ENCODE measurements at regions not wholly inside any gene's neighbourhood (a gene's known extent, or its start where the extent isn't known, plus 50 kb on each side); places are given as distances from the start of the nearest gene placed in this dataset.

DNA sequence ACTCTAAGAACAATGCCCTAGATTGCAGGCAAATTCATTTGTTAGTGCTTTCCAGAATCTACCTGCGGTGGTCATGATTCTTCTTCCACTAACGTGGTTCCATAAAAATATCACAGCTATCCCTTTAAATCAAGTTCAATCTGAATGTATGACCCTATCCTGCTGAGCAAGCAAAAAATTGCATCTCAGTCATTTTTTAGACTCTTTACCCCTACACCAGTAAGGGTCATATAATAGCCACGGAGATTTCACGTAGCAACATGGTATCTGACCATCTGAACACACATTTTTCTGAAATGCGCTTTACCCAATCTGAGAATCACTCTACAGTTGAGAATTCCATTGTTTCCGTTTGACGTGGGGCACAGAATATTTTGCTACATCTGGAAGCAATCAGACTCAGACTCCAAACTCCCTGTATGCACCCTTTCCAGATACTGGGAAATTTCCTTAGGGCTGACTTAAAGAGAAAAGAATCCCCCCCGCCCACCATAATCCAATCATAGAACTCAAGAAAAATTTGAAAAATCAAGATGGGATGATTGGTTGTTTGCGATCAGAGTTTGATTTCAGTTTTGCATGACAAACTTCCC, 699.2 kb upstream of the ZP4 start:
- no peak for TF ChIP-seq BACH2 (CRISPR knock-in tag; IDR thresholded peaks at IDR 0.05; ENCODE audit: borderline replicate concordance)
- peak; percentile 85 for TF ChIP-seq ISL1 (CRISPR knock-in tag; IDR thresholded peaks at IDR 0.05)
- TF ChIP-seq PPARA (CRISPR knock-in tag; IDR thresholded peaks at IDR 0.05; ENCODE audit: borderline replicate concordance), result no peak
- no peak for TF ChIP-seq ZNF8 (CRISPR knock-in tag; IDR thresholded peaks at IDR 0.05)
- TF ChIP-seq CSDC2 (CRISPR knock-in tag; IDR thresholded peaks at IDR 0.05), result no peak; the same call in 1 of the 2 replicates
- TF ChIP-seq ZNF565 (CRISPR knock-in tag; conservative IDR thresholded peaks at IDR 0.05; ENCODE audit: low read depth), result no peak
- TF ChIP-seq ZC3H10 (CRISPR knock-in tag; IDR thresholded peaks at IDR 0.05), result 0 out of 2 replicates have a peak, but pooled peaks have one; percentile 40
- 0 out of 2 replicates have a peak, but pooled peaks have one; percentile 8 for TF ChIP-seq TOX (CRISPR knock-in tag; IDR thresholded peaks at IDR 0.05; ENCODE audit: borderline replicate concordance)
- TF ChIP-seq, protein P1, sequence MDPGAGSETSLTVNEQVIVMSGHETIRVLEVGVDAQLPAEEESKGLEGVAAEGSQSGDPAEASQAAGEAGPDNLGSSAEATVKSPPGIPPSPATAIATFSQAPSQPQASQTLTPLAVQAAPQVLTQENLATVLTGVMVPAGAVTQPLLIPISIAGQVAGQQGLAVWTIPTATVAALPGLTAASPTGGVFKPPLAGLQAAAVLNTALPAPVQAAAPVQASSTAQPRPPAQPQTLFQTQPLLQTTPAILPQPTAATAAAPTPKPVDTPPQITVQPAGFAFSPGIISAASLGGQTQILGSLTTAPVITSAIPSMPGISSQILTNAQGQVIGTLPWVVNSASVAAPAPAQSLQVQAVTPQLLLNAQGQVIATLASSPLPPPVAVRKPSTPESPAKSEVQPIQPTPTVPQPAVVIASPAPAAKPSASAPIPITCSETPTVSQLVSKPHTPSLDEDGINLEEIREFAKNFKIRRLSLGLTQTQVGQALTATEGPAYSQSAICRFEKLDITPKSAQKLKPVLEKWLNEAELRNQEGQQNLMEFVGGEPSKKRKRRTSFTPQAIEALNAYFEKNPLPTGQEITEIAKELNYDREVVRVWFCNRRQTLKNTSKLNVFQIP (CRISPR knock-in tag; IDR thresholded peaks at IDR 0.05; ENCODE audit: borderline replicate concordance, low read depth), result no peak
- no peak for TF ChIP-seq TCF4 (CRISPR knock-in tag; IDR thresholded peaks at IDR 0.05; ENCODE audit: borderline replicate concordance)

DNA sequence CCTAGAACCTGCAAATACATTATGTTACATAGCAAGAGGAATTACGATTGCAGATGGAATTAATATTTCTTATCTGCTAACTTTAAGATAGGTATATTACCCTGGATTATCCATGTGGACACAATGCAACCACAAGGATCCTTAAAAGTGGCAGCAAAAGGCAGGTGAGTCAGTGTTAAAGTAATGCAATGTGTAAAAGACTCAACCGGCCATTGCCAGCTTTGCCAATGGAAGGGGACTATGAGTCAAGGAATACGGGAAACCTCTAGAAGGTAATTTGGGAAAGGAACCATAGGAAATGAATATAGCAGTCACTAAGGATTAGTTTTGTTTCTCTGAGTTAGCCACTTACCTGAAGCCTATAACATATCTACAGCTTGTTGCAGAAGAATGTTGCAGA, 692.1 kb upstream of the ZP4 start:
- no peak for TF ChIP-seq OSR1 (CRISPR knock-in tag; IDR thresholded peaks at IDR 0.05)
- TF ChIP-seq ZFP3 (CRISPR knock-in tag; IDR thresholded peaks at IDR 0.05), result no peak
- no peak for TF ChIP-seq PPARA (CRISPR knock-in tag; IDR thresholded peaks at IDR 0.05; ENCODE audit: borderline replicate concordance)
- no peak for TF ChIP-seq ZNF8 (CRISPR knock-in tag; IDR thresholded peaks at IDR 0.05)
- no peak for TF ChIP-seq ZNF70 (CRISPR knock-in tag; IDR thresholded peaks at IDR 0.05)
- TF ChIP-seq, protein P2, sequence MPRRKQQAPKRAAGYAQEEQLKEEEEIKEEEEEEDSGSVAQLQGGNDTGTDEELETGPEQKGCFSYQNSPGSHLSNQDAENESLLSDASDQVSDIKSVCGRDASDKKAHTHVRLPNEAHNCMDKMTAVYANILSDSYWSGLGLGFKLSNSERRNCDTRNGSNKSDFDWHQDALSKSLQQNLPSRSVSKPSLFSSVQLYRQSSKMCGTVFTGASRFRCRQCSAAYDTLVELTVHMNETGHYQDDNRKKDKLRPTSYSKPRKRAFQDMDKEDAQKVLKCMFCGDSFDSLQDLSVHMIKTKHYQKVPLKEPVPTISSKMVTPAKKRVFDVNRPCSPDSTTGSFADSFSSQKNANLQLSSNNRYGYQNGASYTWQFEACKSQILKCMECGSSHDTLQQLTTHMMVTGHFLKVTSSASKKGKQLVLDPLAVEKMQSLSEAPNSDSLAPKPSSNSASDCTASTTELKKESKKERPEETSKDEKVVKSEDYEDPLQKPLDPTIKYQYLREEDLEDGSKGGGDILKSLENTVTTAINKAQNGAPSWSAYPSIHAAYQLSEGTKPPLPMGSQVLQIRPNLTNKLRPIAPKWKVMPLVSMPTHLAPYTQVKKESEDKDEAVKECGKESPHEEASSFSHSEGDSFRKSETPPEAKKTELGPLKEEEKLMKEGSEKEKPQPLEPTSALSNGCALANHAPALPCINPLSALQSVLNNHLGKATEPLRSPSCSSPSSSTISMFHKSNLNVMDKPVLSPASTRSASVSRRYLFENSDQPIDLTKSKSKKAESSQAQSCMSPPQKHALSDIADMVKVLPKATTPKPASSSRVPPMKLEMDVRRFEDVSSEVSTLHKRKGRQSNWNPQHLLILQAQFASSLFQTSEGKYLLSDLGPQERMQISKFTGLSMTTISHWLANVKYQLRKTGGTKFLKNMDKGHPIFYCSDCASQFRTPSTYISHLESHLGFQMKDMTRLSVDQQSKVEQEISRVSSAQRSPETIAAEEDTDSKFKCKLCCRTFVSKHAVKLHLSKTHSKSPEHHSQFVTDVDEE (CRISPR knock-in tag; IDR thresholded peaks at IDR 0.05), result no peak
- TF ChIP-seq CSDC2 (CRISPR knock-in tag; IDR thresholded peaks at IDR 0.05), result no peak
- no peak for TF ChIP-seq TOX (CRISPR knock-in tag; IDR thresholded peaks at IDR 0.05; ENCODE audit: borderline replicate concordance)
- TF ChIP-seq, protein P3, sequence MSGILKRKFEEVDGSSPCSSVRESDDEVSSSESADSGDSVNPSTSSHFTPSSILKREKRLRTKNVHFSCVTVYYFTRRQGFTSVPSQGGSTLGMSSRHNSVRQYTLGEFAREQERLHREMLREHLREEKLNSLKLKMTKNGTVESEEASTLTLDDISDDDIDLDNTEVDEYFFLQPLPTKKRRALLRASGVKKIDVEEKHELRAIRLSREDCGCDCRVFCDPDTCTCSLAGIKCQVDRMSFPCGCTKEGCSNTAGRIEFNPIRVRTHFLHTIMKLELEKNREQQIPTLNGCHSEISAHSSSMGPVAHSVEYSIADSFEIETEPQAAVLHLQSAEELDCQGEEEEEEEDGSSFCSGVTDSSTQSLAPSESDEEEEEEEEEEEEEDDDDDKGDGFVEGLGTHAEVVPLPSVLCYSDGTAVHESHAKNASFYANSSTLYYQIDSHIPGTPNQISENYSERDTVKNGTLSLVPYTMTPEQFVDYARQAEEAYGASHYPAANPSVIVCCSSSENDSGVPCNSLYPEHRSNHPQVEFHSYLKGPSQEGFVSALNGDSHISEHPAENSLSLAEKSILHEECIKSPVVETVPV (CRISPR knock-in tag; IDR thresholded peaks at IDR 0.05), result no peak
- TF ChIP-seq ZC3H10 (CRISPR knock-in tag; IDR thresholded peaks at IDR 0.05), result no peak
- TF ChIP-seq ESRRG (CRISPR knock-in tag; IDR thresholded peaks at IDR 0.05), result no peak
- no peak for TF ChIP-seq CREB5 (CRISPR knock-in tag; IDR thresholded peaks at IDR 0.05; ENCODE audit: low read depth)
- TF ChIP-seq TCF4 (CRISPR knock-in tag; IDR thresholded peaks at IDR 0.05; ENCODE audit: borderline replicate concordance), result no peak
- no peak for TF ChIP-seq ZNF565 (CRISPR knock-in tag; conservative IDR thresholded peaks at IDR 0.05; ENCODE audit: low read depth)
- no peak for TF ChIP-seq ZFP30 (CRISPR knock-in tag; IDR thresholded peaks at IDR 0.05)
- no peak for TF ChIP-seq GLIS3 (CRISPR knock-in tag; IDR thresholded peaks at IDR 0.05)
- TF ChIP-seq BACH2 (CRISPR knock-in tag; IDR thresholded peaks at IDR 0.05; ENCODE audit: borderline replicate concordance), result no peak
- TF ChIP-seq SNAI2 (CRISPR knock-in tag; IDR thresholded peaks at IDR 0.05), result no peak
- TF ChIP-seq, protein P1 (CRISPR knock-in tag; IDR thresholded peaks at IDR 0.05; ENCODE audit: borderline replicate concordance, low read depth), result no peak
- ATAC-seq, result no peak

More for the DNA sequence above, 699.2 kb upstream of the ZP4 start:
- peak; percentile 97 for ATAC-seq

DNA sequence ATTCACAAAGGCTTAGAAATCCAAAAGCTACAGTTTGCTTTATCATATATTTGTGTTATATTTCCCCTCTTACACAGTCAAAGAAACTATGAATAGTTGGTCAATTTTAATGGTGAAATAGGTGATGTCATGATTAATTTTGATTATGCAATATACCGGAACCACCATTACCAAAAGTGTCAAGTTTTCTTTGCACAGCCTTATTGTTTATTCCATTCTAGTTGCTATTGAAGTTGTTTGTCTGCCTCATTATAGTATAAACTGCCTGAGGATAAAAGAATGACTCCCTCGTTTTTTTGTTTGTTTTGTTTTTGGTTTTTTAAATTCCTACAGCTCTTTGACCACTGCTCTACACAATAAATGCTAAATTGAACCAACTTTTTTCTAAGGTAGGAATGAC, 690.6 kb upstream of the ZP4 start:
- no peak for ATAC-seq
- TF ChIP-seq ZNF565 (CRISPR knock-in tag; conservative IDR thresholded peaks at IDR 0.05; ENCODE audit: low read depth), result no peak
- no peak for TF ChIP-seq GLIS3 (CRISPR knock-in tag; IDR thresholded peaks at IDR 0.05)
- TF ChIP-seq TCF4 (CRISPR knock-in tag; IDR thresholded peaks at IDR 0.05; ENCODE audit: borderline replicate concordance), result no peak
- no peak for TF ChIP-seq CSDC2 (CRISPR knock-in tag; IDR thresholded peaks at IDR 0.05)
- TF ChIP-seq ZFP30 (CRISPR knock-in tag; IDR thresholded peaks at IDR 0.05), result no peak
- no peak for TF ChIP-seq BACH2 (CRISPR knock-in tag; IDR thresholded peaks at IDR 0.05; ENCODE audit: borderline replicate concordance)
- TF ChIP-seq, protein P2 (CRISPR knock-in tag; IDR thresholded peaks at IDR 0.05), result no peak
- TF ChIP-seq, protein P1 (CRISPR knock-in tag; IDR thresholded peaks at IDR 0.05; ENCODE audit: borderline replicate concordance, low read depth), result no peak
- no peak for TF ChIP-seq ZNF8 (CRISPR knock-in tag; IDR thresholded peaks at IDR 0.05)
- TF ChIP-seq PPARA (CRISPR knock-in tag; IDR thresholded peaks at IDR 0.05; ENCODE audit: borderline replicate concordance), result no peak
- TF ChIP-seq ISL1 (CRISPR knock-in tag; IDR thresholded peaks at IDR 0.05), result no peak
- TF ChIP-seq ESRRG (CRISPR knock-in tag; IDR thresholded peaks at IDR 0.05), result no peak
- no peak for TF ChIP-seq OSR1 (CRISPR knock-in tag; IDR thresholded peaks at IDR 0.05)
- no peak for TF ChIP-seq ARNTL (CRISPR knock-in tag; IDR thresholded peaks at IDR 0.05; ENCODE audit: borderline replicate concordance, low read depth)

Data from SK-N-SH treated with all-trans-retinoic acid at 6 μM for 48 hours (cell line).